Testis (tissue), 2 donors: ENCODE measurements at regions not wholly inside any gene's neighbourhood (a gene's known extent, or its start where the extent isn't known, plus 50 kb on each side); places are given as distances from the start of the nearest gene placed in this dataset.

Experiments used
- DNase-seq: peaks from one replicate; pipeline ENCODE4 v3.0.0-alpha.2; 2019
- H3K27ac ChIP-seq, 2 donors: fragments of 200-600 bp; sonication (generic); one replicate each; pipeline ENCODE4 v1.5.1; 2019
- H3K27me3 ChIP-seq: fragments of 200-600 bp; sonication (generic); one replicate; pipeline ENCODE4 v1.5.1; 2019
- H3K36me3 ChIP-seq: fragments of 200-600 bp; sonication (generic); one replicate; pipeline ENCODE4 v1.5.1; 2017; ENCODE audit warnings: low read depth; ENCODE audit errors: missing control alignments
- H3K4me1 ChIP-seq: fragments of 200-600 bp; sonication (generic); one replicate; pipeline ENCODE4 v1.5.1; 2019
- H3K4me3 ChIP-seq, 2 donors: fragments of 200-600 bp; sonication (generic); one replicate each; pipeline ENCODE4 v1.5.1; 2017 to 2019
- H3K9me3 ChIP-seq: fragments of 200-600 bp; sonication (generic); one replicate; pipeline ENCODE4 v1.5.1; 2017
- POLR2A ChIP-seq: fragments of 450-650 bp; IDR thresholded peaks from one replicate; pipeline ENCODE4 v1.6.1; 2017; ENCODE audit warnings: antibody characterized with exemption, mild to moderate bottlenecking, moderate library complexity
- WGBS, 2 donors: methylation state at CpG; one replicate each; pipeline ENCODE4 v1.1.5; 2018; 5-methylcytosine and 5-hydroxymethylcytosine counted together
- intact Hi-C: fragments of 100-400 bp; cut with DNase I; formaldehyde crosslinking; loops from one replicate; pipeline ENCODE4 v1.15.1; 2023; ENCODE audit warnings: low total_unique reads
- TF ChIP-seq, protein P1 (sequence below), 3 experiments: fragments of 450-650 bp in 2 of 3; fragments of 200-600 bp in 1 of 3; sonication (generic) in 1 of 3; IDR thresholded peaks; one replicate each; pipeline ENCODE4 v1.5.1; 2016 to 2019; ENCODE audit warnings: antibody characterized with exemption in 3 of 3, mild to moderate bottlenecking in 2 of 3, moderate library complexity in 1 of 3

DNA sequence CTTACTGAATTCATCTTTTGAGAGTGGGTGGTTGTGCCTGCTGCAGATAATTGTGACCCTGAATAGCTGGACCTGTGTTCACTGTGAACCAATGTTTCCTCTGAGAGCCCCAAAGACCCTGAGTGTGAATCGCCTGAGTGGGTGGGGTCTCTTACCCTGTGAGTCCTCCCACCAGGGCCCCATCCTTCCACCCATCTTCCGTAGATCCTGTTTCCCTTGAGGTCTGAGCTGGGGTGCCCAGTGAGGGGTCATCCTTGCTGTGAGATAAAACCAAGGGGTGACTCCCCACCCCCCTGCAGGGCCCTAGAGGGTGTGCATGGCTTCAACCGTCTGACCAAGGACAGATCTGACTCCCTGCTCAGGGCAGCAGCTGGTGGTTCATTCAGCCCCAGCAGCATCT is 78.0 kb upstream of the ZNF479 start:
- intact Hi-C loops, result no loop called here
- TF ChIP-seq, protein P1, sequence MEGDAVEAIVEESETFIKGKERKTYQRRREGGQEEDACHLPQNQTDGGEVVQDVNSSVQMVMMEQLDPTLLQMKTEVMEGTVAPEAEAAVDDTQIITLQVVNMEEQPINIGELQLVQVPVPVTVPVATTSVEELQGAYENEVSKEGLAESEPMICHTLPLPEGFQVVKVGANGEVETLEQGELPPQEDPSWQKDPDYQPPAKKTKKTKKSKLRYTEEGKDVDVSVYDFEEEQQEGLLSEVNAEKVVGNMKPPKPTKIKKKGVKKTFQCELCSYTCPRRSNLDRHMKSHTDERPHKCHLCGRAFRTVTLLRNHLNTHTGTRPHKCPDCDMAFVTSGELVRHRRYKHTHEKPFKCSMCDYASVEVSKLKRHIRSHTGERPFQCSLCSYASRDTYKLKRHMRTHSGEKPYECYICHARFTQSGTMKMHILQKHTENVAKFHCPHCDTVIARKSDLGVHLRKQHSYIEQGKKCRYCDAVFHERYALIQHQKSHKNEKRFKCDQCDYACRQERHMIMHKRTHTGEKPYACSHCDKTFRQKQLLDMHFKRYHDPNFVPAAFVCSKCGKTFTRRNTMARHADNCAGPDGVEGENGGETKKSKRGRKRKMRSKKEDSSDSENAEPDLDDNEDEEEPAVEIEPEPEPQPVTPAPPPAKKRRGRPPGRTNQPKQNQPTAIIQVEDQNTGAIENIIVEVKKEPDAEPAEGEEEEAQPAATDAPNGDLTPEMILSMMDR (IDR thresholded peaks at IDR 0.05), result no peak
- TF ChIP-seq POLR2A, result no peak
- 83 to 89% methylated on average over 2 to 3 of the region's 3 CpGs for WGBS, 2 donors
- no peak overlapping the region for H3K27ac ChIP-seq
- no peak overlapping the region for H3K4me3 ChIP-seq
- no peaks in the 10 kb centered on the region for H3K36me3 ChIP-seq
- no peaks in the 10 kb centered on the region for H3K27me3 ChIP-seq
- no peak for DNase-seq
- no peaks in the 10 kb centered on the region for H3K9me3 ChIP-seq
- no peaks in the 10 kb centered on the region for H3K4me1 ChIP-seq

DNA sequence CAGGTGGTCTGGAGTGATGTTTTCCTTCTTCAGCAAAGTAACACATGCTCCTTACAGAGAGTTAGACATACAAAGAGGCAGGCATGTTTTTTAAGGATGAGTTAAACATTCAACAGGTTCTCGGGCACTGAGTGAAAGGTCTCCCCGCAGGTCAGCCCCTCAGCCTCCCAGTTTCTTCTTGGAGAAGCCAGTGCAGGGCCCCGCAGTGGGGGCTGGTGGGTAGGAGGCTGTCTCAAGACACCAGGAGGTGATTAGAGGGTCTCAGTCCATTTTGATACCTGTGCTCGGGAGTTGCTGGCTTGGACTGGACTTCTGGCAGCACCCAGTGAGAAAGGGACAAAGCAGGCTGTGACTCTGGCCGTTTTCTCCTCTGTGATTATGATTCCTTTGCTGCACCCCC is 78.6 kb upstream of the ZNF479 start:
- Histone ChIP-seq H3K27me3 (no peaks in the 10 kb centered on the region), H3K9me3 (no peaks in the 10 kb centered on the region), H3K27ac (no peak overlapping the region), H3K4me1 (no peaks in the 10 kb centered on the region), H3K36me3 (no peaks in the 10 kb centered on the region), H3K4me3 (no peak overlapping the region)
- WGBS, 2 donors, result 50 to 72% methylated on average over 4 to 5 of the region's 5 CpGs
- intact Hi-C loops, result no loop called here
- TF ChIP-seq, protein P1 (IDR thresholded peaks at IDR 0.05), result no peak
- TF ChIP-seq POLR2A, result no peak
- no peak for DNase-seq

DNA sequence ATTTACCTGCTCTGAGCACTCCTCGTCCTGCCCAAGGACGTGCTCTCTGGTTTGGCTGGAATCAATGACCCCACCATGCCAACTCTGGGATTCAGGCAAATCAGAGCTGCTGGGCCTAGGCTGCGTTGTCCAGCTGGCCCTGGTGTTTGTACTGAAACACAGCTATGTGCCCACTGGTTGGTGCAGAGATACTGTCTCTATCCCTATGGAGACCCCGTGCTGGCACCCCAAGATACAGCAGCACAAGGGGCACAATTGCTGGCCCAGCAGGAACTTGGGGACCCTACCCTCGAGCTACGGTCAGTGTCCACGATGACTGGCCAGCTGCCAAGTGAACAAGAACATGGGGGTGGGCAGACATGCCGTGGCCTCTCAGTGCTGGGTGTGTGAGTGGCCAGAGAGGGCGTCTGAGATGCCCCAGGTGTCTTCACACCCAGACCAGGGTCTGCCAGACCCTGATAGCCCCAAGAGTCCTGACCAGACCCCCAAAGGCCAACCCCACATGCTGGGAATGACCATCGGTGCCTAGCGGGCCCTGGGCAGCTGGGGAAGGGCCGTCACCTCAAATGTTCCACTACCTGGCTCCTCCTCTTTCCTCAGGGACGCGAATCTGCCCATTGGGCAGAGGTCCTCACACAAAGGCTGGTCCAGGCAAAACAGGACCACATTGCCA is 79.3 kb upstream of the ZNF479 start:
- Histone ChIP-seq H3K27me3 (no peaks in the 10 kb centered on the region), H3K4me3 (no peak overlapping the region), H3K4me1 (no peaks in the 10 kb centered on the region), H3K9me3 (no peaks in the 10 kb centered on the region), H3K36me3 (no peaks in the 10 kb centered on the region), H3K27ac (no peak overlapping the region)
- TF ChIP-seq, protein P1 (IDR thresholded peaks at IDR 0.05), result no peak
- TF ChIP-seq POLR2A, result no peak
- intact Hi-C loops, result no loop called here
- WGBS, 2 donors, result 73 to 89% methylated on average over 9 to 14 of the region's 14 CpGs
- no peak for DNase-seq

DNA sequence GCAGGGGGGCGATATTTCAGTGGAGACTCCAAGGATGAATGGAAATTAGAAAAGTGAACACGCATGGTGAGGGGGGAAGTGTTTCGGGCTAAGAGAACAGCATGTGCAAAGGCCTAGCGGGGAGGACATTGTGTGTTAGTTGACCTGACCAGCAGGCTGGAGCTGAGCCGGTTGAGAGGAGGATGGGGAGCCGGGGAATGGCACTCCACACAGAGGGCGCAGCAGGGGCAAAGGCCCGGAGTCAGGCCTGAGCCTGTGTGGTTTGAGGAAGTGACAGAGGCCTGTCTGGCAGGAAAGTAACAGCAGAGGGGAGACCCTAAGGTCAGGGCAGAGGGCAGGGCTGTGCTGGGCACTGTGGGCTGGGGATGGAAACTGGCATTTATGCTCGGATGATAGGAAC is 83.2 kb upstream of the ZNF479 start:
- no peak overlapping the region for H3K27ac ChIP-seq
- TF ChIP-seq POLR2A, result no peak
- TF ChIP-seq, protein P1 (IDR thresholded peaks at IDR 0.05), result no peak
- H3K4me1 ChIP-seq, result no peaks in the 10 kb centered on the region
- no peaks in the 10 kb centered on the region for H3K36me3 ChIP-seq
- intact Hi-C loops, result no loop called here
- 69 to 77% methylated on average over 9 of the region's 9 CpGs for WGBS, 2 donors
- no peaks in the 10 kb centered on the region for H3K27me3 ChIP-seq
- DNase-seq, result no peak
- no peak overlapping the region for H3K4me3 ChIP-seq
- no peaks in the 10 kb centered on the region for H3K9me3 ChIP-seq

DNA sequence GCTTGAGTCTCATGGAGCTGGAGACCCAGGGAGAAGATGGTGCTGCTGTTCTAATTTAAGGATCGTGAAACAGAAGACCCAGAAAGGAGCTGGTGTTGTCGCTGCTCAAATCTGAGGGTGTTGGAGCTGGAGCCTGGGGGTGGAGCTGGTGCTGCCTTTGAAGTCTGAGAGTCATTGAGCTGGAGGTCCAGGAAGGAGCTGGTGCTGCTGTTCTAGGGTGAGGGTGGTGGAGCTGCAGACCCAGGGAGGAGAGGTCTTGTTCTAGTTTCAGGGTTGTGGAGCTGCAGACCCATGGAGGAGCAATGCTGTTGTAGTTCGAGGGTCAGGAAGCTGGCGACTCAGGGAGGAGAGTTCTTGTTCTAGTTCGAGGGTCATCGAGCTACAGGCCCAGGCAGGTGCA is 84.1 kb upstream of the ZNF479 start:
- Histone ChIP-seq H3K4me3 (no peak overlapping the region), H3K9me3 (no peaks in the 10 kb centered on the region), H3K36me3 (no peaks in the 10 kb centered on the region), H3K27me3 (no peaks in the 10 kb centered on the region), H3K27ac (no peak overlapping the region), H3K4me1 (no peaks in the 10 kb centered on the region)
- intact Hi-C loops, result no loop called here
- WGBS, 2 donors, result 71 to 77% methylated on average over 6 of the region's 6 CpGs
- no peak for DNase-seq
- no peak for TF ChIP-seq POLR2A
- TF ChIP-seq, protein P1 (IDR thresholded peaks at IDR 0.05), result no peak
